MCF 10A (cell line): ENCODE measurements at regions not wholly inside any gene's neighbourhood (a gene's known extent, or its start where the extent isn't known, plus 50 kb on each side); places are given as distances from the start of the nearest gene placed in this dataset.
A peak's percentile ranks its signal among the peaks of the same experiment; 100 is the strongest.

Experiments used
- BruUV-seq: library from RNA; stranded (reverse); fragments of 400-500 nt; replicated peaks from 2 replicates; lab custom pipeline; 2021; lab: Mats Ljungman, UMichigan
- CTCF ChIA-PET: fragments of 300-600 bp; sonication (Branson Sonifier 250); formaldehyde crosslinking; extraction: SDS; loops from one replicate; lab custom pipeline; 2021; ENCODE audit warnings: antibody characterized with exemption, inconsistent platforms; lab: Yijun Ruan, JAX
- POLR2A ChIA-PET: fragments of 300-600, 350-650 bp; sonication (Branson Sonifier 250); formaldehyde crosslinking; extraction: SDS; loops from one replicate; lab custom pipeline; 2020; ENCODE audit warnings: antibody characterized with exemption, inconsistent platforms; lab: Yijun Ruan, JAX
- DNase-seq: peaks from one replicate; pipeline ENCODE4 v3.0.0-alpha.2; 2018; ENCODE audit not compliant: unreplicated experiment
- H3K27ac Mint-ChIP-seq: one replicate; pipeline ENCODE4 v1.8.0; 2022; ENCODE audit warnings: mild to moderate bottlenecking, low read depth, mixed read lengths; ENCODE audit not compliant: unreplicated experiment
- H3K27me3 Mint-ChIP-seq: one replicate; pipeline ENCODE4 v1.8.0; 2022; ENCODE audit warnings: mixed read lengths; ENCODE audit not compliant: insufficient read depth, unreplicated experiment
- H3K36me3 Mint-ChIP-seq: one replicate; pipeline ENCODE4 v1.8.0; 2022; ENCODE audit warnings: mild to moderate bottlenecking, moderate library complexity, mixed read lengths; ENCODE audit not compliant: insufficient read depth, unreplicated experiment
- H3K4me1 Mint-ChIP-seq: one replicate; pipeline ENCODE4 v1.8.0; 2022; ENCODE audit warnings: mixed read lengths; ENCODE audit not compliant: insufficient read depth, unreplicated experiment
- H3K4me3 Mint-ChIP-seq: one replicate; pipeline ENCODE4 v1.8.0; 2022; ENCODE audit warnings: mild to moderate bottlenecking, moderate library complexity, mixed read lengths; ENCODE audit not compliant: unreplicated experiment
- H3K9me3 Mint-ChIP-seq: one replicate; pipeline ENCODE4 v1.8.0; 2022; ENCODE audit warnings: mixed read lengths; ENCODE audit not compliant: unreplicated experiment
- intact Hi-C: fragments of 100-400 bp; cut with micrococcal nuclease; formaldehyde crosslinking; loops from 2 replicates; pipeline ENCODE4 v1.14.1; 2022
- TF ChIP-seq, protein P1 (sequence below): fragments of 200-600 bp; IDR thresholded peaks from one replicate; pipeline ENCODE4 v1.8.0; 2022; ENCODE audit warnings: antibody characterized with exemption, mild to moderate bottlenecking; ENCODE audit not compliant: unreplicated experiment

DNA sequence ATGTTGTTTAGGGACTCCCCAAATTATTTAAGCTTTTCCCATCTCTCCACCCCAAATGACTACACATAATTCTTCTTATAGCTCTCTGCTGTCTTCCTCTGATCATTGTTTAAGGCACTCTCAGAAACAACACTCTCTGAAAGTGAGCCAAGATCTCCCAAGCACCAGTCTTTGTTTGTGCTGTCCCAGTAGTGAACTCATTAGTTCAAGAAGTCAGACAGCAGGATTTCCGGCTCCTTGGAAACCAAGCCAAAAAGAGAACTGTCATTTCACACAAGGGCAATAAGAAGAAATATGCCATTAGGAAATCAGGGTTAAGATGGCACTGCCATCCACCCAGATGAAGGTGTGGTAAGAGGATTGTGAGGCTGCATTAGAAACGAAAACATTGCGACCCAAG is 83.1 kb downstream of the FZD1 start:
- BruUV-seq: no TSS peak
- intact Hi-C loops: no loop called here

DNA sequence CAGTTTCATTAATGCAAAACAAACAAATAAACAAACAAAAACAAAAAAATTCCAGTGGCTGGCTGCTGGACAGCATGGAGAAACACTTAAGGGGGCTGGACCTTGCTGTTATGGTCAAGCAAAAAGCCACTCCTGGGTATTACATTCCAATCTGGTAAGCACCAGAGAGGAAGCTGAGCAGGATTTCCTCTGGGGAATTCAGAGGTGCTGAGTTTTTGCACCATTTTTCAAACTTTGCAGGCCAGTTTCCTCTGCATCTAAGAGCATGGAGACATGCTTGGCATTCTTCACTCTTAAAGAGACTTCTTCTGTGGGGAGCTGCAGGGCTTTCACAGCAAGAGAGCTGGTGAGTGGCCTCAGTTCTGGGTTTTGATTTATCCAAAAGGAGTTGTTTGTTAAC is 84.5 kb downstream of the FZD1 start:
- DNase-seq: no peak
- Mint-ChIP-seq H3K4me3 (no peak overlapping the region), H3K4me1 (no peaks in the 10 kb centered on the region), H3K36me3 (no peaks in the 10 kb centered on the region), H3K27me3 (peaks cover 44% of the 10 kb centered on the region), H3K27ac (no peak overlapping the region), H3K9me3 (no peaks in the 10 kb centered on the region)
- intact Hi-C loops: no loop called here
- POLR2A ChIA-PET: no interaction called here
- TF ChIP-seq, protein P1, sequence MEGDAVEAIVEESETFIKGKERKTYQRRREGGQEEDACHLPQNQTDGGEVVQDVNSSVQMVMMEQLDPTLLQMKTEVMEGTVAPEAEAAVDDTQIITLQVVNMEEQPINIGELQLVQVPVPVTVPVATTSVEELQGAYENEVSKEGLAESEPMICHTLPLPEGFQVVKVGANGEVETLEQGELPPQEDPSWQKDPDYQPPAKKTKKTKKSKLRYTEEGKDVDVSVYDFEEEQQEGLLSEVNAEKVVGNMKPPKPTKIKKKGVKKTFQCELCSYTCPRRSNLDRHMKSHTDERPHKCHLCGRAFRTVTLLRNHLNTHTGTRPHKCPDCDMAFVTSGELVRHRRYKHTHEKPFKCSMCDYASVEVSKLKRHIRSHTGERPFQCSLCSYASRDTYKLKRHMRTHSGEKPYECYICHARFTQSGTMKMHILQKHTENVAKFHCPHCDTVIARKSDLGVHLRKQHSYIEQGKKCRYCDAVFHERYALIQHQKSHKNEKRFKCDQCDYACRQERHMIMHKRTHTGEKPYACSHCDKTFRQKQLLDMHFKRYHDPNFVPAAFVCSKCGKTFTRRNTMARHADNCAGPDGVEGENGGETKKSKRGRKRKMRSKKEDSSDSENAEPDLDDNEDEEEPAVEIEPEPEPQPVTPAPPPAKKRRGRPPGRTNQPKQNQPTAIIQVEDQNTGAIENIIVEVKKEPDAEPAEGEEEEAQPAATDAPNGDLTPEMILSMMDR: no peak
- BruUV-seq: no TSS peak
- CTCF ChIA-PET: no interaction called here

More for the DNA sequence above, 83.1 kb downstream of the FZD1 start:
- Mint-ChIP-seq H3K4me1 (no peaks in the 10 kb centered on the region), H3K27me3 (peaks cover 49% of the 10 kb centered on the region), H3K9me3 (no peaks in the 10 kb centered on the region), H3K36me3 (no peaks in the 10 kb centered on the region), H3K4me3 (no peak overlapping the region), H3K27ac (no peak overlapping the region)
- no peak for DNase-seq
- TF ChIP-seq, protein P1: no peak
- ChIA-PET POLR2A (no interaction called here), CTCF (no interaction called here)

DNA sequence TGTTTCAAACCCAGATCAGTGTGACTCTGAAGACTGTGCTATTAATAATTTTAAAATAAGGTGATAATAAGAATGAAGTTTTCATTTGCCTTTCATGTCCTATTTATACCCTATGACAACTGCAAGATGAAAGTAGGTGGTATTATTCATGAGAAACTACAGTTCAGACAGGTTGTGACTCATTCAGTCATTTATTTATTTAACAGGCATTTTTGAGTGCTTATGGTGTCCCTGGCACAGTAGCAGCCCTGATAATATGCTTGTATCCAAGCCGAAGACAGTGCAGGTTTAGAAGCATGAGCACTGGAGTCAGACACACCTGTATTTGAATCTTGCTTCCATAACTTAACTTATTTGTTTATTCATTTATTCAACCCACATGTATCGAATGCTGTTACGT is 87.1 kb downstream of the FZD1 start:
- no peaks in the 10 kb centered on the region for H3K36me3 Mint-ChIP-seq
- peak; percentile 30 for DNase-seq
- H3K27me3 Mint-ChIP-seq: peaks cover 61% of the 10 kb centered on the region
- no TSS peak for BruUV-seq
- no peak overlapping the region for H3K27ac Mint-ChIP-seq
- TF ChIP-seq, protein P1: no peak
- CTCF ChIA-PET: interaction anchor here (0.6 kb wide), 1 partner anchor 56 kb away, joined by 3 read pairs; no protein-coding TSS in a partner anchor
- no peaks in the 10 kb centered on the region for H3K4me1 Mint-ChIP-seq
- intact Hi-C loops: no loop called here
- POLR2A ChIA-PET: no interaction called here
- no peaks in the 10 kb centered on the region for H3K9me3 Mint-ChIP-seq
- no peak overlapping the region for H3K4me3 Mint-ChIP-seq

DNA sequence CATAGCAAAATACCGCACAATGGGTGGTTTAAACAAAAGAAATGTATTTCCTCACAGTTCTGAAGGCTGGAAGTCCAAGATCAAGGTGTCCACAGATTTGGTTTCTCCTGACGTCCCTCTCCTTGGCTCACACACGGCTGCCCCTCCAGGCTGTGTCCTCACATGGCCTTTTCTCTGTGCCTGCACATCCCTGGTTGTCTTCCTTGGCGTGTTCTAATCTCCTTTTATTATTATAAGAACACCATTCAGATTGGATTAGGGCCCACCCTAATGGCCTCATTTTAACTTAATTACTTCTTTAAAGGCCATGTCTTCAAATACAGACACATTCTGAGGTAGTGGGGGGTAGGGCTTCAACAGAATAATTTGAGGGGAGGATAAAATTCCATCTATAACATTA is 87.9 kb downstream of the FZD1 start:
- ChIA-PET CTCF (interaction anchor here (0.6 kb wide), 1 partner anchor 176 kb away, joined by 3 read pairs; no protein-coding TSS in a partner anchor), POLR2A (no interaction called here)
- H3K36me3 Mint-ChIP-seq: no peaks in the 10 kb centered on the region
- no peak overlapping the region for H3K27ac Mint-ChIP-seq
- peaks cover 54% of the 10 kb centered on the region for H3K27me3 Mint-ChIP-seq
- H3K4me3 Mint-ChIP-seq: no peak overlapping the region
- no peaks in the 10 kb centered on the region for H3K4me1 Mint-ChIP-seq
- H3K9me3 Mint-ChIP-seq: no peaks in the 10 kb centered on the region
- DNase-seq: no peak
- BruUV-seq: no TSS peak
- TF ChIP-seq, protein P1: no peak
- intact Hi-C loops: no loop called here
